ENCODE measurements at regions not wholly inside any gene's neighbourhood (a gene's known extent, or its start where the extent isn't known, plus 50 kb on each side); places are given as distances from the start of the nearest gene placed in this dataset.
A peak's percentile ranks its signal among the peaks of the same experiment; 100 is the strongest.

DNA sequence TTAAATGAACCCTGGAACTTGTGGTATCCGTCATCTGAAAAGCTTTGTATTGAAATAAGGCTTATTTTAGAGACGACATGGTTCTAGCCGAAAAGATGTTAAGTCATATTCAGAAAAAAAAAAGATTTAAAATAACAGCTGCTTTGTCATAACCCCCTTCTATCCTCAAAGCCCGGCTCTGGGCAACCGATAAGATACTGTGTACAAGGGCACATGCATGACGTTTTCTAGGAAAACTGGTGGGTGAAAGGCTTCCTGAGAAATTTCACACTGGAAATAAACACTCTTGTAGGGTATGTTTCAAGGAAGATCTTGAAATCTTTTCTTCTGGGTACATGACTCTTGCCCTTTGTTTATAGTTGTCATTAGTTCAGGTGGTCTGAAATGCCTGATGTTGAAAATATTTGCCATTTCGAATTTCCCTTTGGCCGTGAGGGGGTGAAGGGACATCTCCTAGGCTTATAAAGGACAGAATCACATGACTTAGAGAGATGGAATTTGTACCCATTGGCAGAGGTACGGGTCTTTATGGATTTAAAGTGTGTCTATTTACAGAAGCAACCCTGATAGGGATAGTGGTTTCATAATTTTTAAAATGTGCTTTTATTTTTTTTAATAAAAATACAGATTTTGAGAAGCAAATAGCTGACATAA is 232.5 kb downstream of the PTEN start:
- H3K27ac ChIP-seq: peak overlapping the region in 1 of 4 donors; percentile 6
- no peaks in the 10 kb centered on the region for H3K36me3 ChIP-seq
- ATAC-seq (peak; percentile 73 to 81 (median 80)), FAIRE-seq (no peak), DNase-seq (peak in 1 of 6 donors; percentile 28)
- H3K27me3 ChIP-seq: no peaks in the 10 kb centered on the region
- no peak overlapping the region for H3K4me3 ChIP-seq
- 36 to 39% methylated on average over 9 of the region's 9 CpGs for WGBS, 2 donors
- TF ChIP-seq, protein P1, sequence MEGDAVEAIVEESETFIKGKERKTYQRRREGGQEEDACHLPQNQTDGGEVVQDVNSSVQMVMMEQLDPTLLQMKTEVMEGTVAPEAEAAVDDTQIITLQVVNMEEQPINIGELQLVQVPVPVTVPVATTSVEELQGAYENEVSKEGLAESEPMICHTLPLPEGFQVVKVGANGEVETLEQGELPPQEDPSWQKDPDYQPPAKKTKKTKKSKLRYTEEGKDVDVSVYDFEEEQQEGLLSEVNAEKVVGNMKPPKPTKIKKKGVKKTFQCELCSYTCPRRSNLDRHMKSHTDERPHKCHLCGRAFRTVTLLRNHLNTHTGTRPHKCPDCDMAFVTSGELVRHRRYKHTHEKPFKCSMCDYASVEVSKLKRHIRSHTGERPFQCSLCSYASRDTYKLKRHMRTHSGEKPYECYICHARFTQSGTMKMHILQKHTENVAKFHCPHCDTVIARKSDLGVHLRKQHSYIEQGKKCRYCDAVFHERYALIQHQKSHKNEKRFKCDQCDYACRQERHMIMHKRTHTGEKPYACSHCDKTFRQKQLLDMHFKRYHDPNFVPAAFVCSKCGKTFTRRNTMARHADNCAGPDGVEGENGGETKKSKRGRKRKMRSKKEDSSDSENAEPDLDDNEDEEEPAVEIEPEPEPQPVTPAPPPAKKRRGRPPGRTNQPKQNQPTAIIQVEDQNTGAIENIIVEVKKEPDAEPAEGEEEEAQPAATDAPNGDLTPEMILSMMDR (IDR thresholded peaks at IDR 0.05): no peak
- no peaks in the 10 kb centered on the region for H3K9me3 ChIP-seq
- peaks cover 4 to 13% (median 4%) of the 10 kb centered on the region in 3 donors for H3K4me1 ChIP-seq
- intact Hi-C loops (cut with DNase I): no loop called here

DNA sequence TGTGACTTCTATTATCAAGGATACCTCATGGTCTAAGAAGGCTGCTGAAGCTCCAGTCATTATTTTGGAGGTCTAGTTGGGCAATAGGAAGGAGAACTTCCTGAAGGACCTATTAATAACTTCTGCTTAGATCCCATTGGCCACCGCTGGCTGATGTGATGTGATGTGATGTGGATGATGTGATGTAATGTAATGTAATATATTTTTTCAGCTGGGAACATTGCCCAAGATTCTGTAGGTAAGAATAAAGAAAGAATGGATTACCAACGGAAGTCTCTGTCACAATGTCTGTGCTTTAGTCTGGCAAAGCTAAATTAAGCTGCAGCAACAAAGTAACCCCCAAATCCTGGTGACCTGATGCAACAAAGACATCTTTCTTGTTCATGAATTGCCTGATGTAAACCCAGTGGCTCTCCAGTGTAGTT is 233.7 kb downstream of the PTEN start:
- Histone ChIP-seq H3K27me3 (no peaks in the 10 kb centered on the region), H3K4me1 (peaks cover 4 to 9% (median 4%) of the 10 kb centered on the region in 3 donors), H3K9me3 (no peaks in the 10 kb centered on the region), H3K4me3 (no peak overlapping the region), H3K27ac (no peak overlapping the region), H3K36me3 (no peaks in the 10 kb centered on the region)
- ATAC-seq (no peak), DNase-seq (no peak), FAIRE-seq (no peak)
- TF ChIP-seq, protein P1 (IDR thresholded peaks at IDR 0.05): no peak
- intact Hi-C loops (cut with DNase I): no loop called here
- WGBS, 2 donors: 92 to 94% methylated on average over 2 of the region's 2 CpGs

DNA sequence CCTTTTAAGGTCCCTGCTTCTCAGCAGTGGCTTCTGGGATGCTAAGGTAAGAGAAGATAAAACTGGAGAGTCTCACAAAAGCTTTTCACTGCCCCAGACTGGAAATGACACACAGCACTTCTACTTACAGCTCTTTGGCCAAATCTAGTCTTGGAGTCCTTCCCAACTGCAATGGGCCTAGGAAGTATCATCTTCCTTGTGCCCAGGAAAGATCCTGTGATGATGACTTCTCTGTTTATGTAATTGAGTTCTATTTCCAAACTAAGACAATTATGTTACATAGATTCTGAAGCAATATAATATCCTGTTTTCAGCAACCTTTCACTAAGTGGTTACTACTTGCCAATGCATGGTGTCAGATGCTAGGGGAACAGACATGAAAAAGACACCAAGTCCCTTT is 234.1 kb downstream of the PTEN start:
- H3K4me1 ChIP-seq: peaks cover 4 to 9% (median 4%) of the 10 kb centered on the region in 3 donors
- no peak overlapping the region for H3K27ac ChIP-seq
- no peak for FAIRE-seq

DNA sequence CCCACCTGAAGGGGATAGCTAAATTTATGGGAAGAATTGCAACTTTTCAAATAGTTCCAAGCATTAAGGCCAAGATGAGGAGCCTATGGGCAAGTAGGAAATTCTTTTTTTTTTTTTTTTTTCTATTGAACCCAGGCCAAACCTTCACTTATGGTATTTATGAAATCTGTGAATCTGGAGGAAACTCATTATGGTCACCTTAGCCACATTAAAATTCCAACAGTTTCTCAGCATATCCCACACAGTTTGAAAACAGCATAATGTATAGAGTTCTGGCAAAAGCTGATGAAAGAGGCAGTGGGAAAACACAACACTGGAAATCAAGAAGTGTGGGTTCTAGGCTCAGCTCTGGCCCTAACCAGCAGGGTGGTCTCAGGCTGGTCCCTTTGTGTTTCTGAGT is 236.9 kb downstream of the PTEN start:
- intact Hi-C loops (cut with DNase I): no loop called here
- no peak for DNase-seq
- Histone ChIP-seq H3K36me3 (no peaks in the 10 kb centered on the region), H3K4me3 (no peak overlapping the region), H3K27me3 (no peaks in the 10 kb centered on the region), H3K4me1 (peaks cover 4 to 6% (median 4%) of the 10 kb centered on the region in 3 donors), H3K9me3 (no peaks in the 10 kb centered on the region), H3K27ac (no peak overlapping the region)
- TF ChIP-seq, protein P1 (IDR thresholded peaks at IDR 0.05): no peak
- ATAC-seq: no peak
- FAIRE-seq: no peak

More for the DNA sequence above, 234.1 kb downstream of the PTEN start:
- TF ChIP-seq, protein P1 (IDR thresholded peaks at IDR 0.05): no peak
- DNase-seq (no peak), ATAC-seq (no peak)
- Histone ChIP-seq H3K9me3 (no peaks in the 10 kb centered on the region), H3K4me3 (no peak overlapping the region), H3K36me3 (no peaks in the 10 kb centered on the region), H3K27me3 (no peaks in the 10 kb centered on the region)
- intact Hi-C loops (cut with DNase I): no loop called here

DNA sequence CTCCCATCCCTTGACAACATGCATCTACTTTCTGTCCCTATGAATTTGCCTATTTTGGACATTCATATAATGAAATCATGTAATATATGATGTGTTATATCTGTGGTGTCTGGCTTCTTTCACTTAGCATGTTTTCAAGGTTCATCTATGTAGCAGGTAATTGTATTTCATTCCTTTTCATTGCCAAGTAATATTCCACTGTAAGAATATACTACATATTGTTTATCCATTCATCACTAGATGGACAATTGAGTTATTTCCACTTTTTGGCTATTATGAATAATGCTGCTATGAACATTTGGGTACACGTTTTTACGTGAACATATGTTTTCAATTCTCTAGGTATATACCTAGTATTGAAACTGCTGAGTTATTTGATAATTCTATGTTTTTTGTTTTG is 238.2 kb downstream of the PTEN start:
- TF ChIP-seq, protein P1 (IDR thresholded peaks at IDR 0.05): no peak
- FAIRE-seq (no peak), ATAC-seq (no peak), DNase-seq (no peak)
- no peak overlapping the region for H3K4me3 ChIP-seq
- WGBS, 2 donors: 90 to 97% methylated on average over 2 of the region's 2 CpGs
- no peaks in the 10 kb centered on the region for H3K9me3 ChIP-seq
- H3K36me3 ChIP-seq: no peaks in the 10 kb centered on the region
- H3K27me3 ChIP-seq: no peaks in the 10 kb centered on the region
- no peak overlapping the region for H3K27ac ChIP-seq
- intact Hi-C loops (cut with DNase I): no loop called here
- H3K4me1 ChIP-seq: no peaks in the 10 kb centered on the region

All from pancreas (tissue), 10 donors.